ENCODE measurements at regions not wholly inside any gene's neighbourhood (a gene's known extent, or its start where the extent isn't known, plus 50 kb on each side); places are given as distances from the start of the nearest gene placed in this dataset.

- TF ChIP-seq CTCF (IDR thresholded peaks at IDR 0.05) (no peak), EZH2phosphoT487 (IDR thresholded peaks at IDR 0.05) (no peak), EZH2 (IDR thresholded peaks at IDR 0.05) (no peak)
These were observed 717.5 kb upstream of the LRRN3 start for GRCh38 chr7:110373416-110373815.

Measured in neural progenitor cell (in vitro differentiated cells).